Endothelial cell of umbilical vein (primary cell): ENCODE measurements at regions not wholly inside any gene's neighbourhood (a gene's known extent, or its start where the extent isn't known, plus 50 kb on each side); places are given as distances from the start of the nearest gene placed in this dataset.

ENCODE experiments used
- BruUV-seq: library from RNA; stranded (reverse); fragments of 400-500 nt; replicated peaks from 2 replicates; lab custom pipeline; 2021; lab: Mats Ljungman, UMichigan
- CTCF ChIA-PET: fragments of 300-600, 350-600 bp; sonication (Branson Sonifier 250); formaldehyde crosslinking; loops from one replicate; lab custom pipeline; 2021; ENCODE audit warnings: antibody characterized with exemption, inconsistent platforms; lab: Charles Lee
- POLR2A ChIA-PET: fragments of 300-600, 350-600 bp; sonication (Branson Sonifier 250); formaldehyde crosslinking; loops from one replicate; lab custom pipeline; 2021; ENCODE audit warnings: antibody characterized with exemption, inconsistent platforms; lab: Charles Lee
- DNase-seq: peaks from one replicate; pipeline ENCODE4 v3.0.0-alpha.2; 2011; ENCODE audit warnings: low read depth, low spot score
- FAIRE-seq: peaks from 2 replicates; lab custom pipeline; 2011; peaks lifted over from hg19 to GRCh38; lab: Jason Lieb, UNC
- H2AFZ ChIP-seq: 2 replicates; pipeline ENCODE4 v1.6.0; 2012; ENCODE audit warnings: low read depth, low read length, control low read depth, inconsistent platforms
- H3K27ac ChIP-seq: 2 replicates; pipeline ENCODE4 v1.5.1; 2011; ENCODE audit warnings: low read depth, mild to moderate bottlenecking, control low read depth, low read length, moderate library complexity; ENCODE audit not compliant: insufficient read depth
- H3K27me3 ChIP-seq, 2 experiments: 2 replicates each; pipeline versions ENCODE4 v1.6.0 to v1.6.1; 2011; ENCODE audit warnings: low read length in 2 of 2, mixed read lengths in 1 of 2; ENCODE audit not compliant: control insufficient read depth in 2 of 2, insufficient read depth in 2 of 2
- H3K36me3 ChIP-seq, 2 experiments: 2 replicates in 1 of 2; 3 replicates in 1 of 2; pipeline ENCODE4 v1.5.1; 2011; ENCODE audit warnings: low read length in 2 of 2, mild to moderate bottlenecking in 1 of 2, moderate library complexity in 1 of 2; ENCODE audit not compliant: control insufficient read depth in 2 of 2, insufficient read depth in 2 of 2; ENCODE audit errors: extremely low read depth in 1 of 2
- H3K4me1 ChIP-seq: 3 replicates; pipeline ENCODE4 v1.5.1; 2011; ENCODE audit warnings: mild to moderate bottlenecking, low read length; ENCODE audit not compliant: control insufficient read depth, insufficient read depth; ENCODE audit errors: extremely low read depth
- H3K4me2 ChIP-seq: 2 replicates; pipeline ENCODE4 v1.6.1; 2011; ENCODE audit warnings: low read length, control low read depth, mixed read lengths; ENCODE audit not compliant: insufficient read depth
- H3K4me3 ChIP-seq, 3 experiments: fragments of 200-600 bp in 1 of 3; sonication (generic), shearing (Covaris generic) in 1 of 3; replicated peaks in 1 of 3; 2 replicates each; pipeline ENCODE4 v1.5.1; 2011 to 2016; ENCODE audit warnings: control low read depth in 3 of 3, low read length in 3 of 3, mild to moderate bottlenecking in 2 of 3, inconsistent platforms in 1 of 3, low read depth in 1 of 3, moderate library complexity in 1 of 3; ENCODE audit not compliant: insufficient read depth in 1 of 3
- H3K79me2 ChIP-seq: 2 replicates; pipeline ENCODE4 v1.6.0; 2012; ENCODE audit warnings: low read length, inconsistent platforms; ENCODE audit not compliant: control insufficient read depth, insufficient read depth
- H3K9ac ChIP-seq: replicated peaks from 2 replicates; pipeline ENCODE3; 2011; ENCODE audit warnings: low read length, control low read depth; ENCODE audit not compliant: insufficient read depth; ENCODE audit errors: extremely low read depth
- H3K9me1 ChIP-seq: replicated peaks from 3 replicates; pipeline ENCODE4 v1.6.0; 2011; ENCODE audit warnings: mild to moderate bottlenecking, low read length; ENCODE audit not compliant: control insufficient read depth, insufficient read depth; ENCODE audit errors: extremely low read depth
- H3K9me3 ChIP-seq: replicated peaks from 2 replicates; pipeline ENCODE4 v1.5.1; 2012; ENCODE audit warnings: low read length, inconsistent platforms; ENCODE audit not compliant: control insufficient read depth, insufficient read depth
- H4K20me1 ChIP-seq: replicated peaks from 2 replicates; pipeline ENCODE3; 2011; ENCODE audit warnings: mild to moderate bottlenecking, low read length; ENCODE audit not compliant: control insufficient read depth, insufficient read depth; ENCODE audit errors: extremely low read depth
- CTCF ChIP-seq, 2 donors: IDR thresholded peaks; 1 replicate in 1 of 2; 2 replicates in 1 of 2; pipeline ENCODE4 v1.5.1; 2011; ENCODE audit warnings: low read length in 2 of 2, mild to moderate bottlenecking in 2 of 2, moderate library complexity in 2 of 2, control low read depth in 1 of 2, inconsistent platforms in 1 of 2, low read depth in 1 of 2; ENCODE audit not compliant: insufficient read depth in 1 of 2; ENCODE audit errors: extremely low read depth in 1 of 2
- EZH2 ChIP-seq: IDR thresholded peaks from 2 replicates; pipeline ENCODE4 v1.6.1; 2012; ENCODE audit warnings: borderline replicate concordance, low read depth, mild to moderate bottlenecking, moderate library complexity, low read length, inconsistent platforms; ENCODE audit not compliant: severe bottlenecking
- FOS ChIP-seq: IDR thresholded peaks from 2 replicates; pipeline ENCODE4 v1.6.1; 2011; ENCODE audit warnings: mild to moderate bottlenecking, low read length, moderate library complexity, borderline replicate concordance; ENCODE audit not compliant: insufficient read depth
- GATA2 ChIP-seq: IDR thresholded peaks from 2 replicates; pipeline ENCODE4 v1.7.0; 2011; ENCODE audit warnings: low read depth, mild to moderate bottlenecking, moderate library complexity, mixed read lengths, low read length; ENCODE audit not compliant: insufficient read length, insufficient read depth
- JUN ChIP-seq: IDR thresholded peaks from 2 replicates; pipeline ENCODE4 v1.6.1; 2011; ENCODE audit warnings: borderline replicate concordance, low read depth; ENCODE audit not compliant: insufficient read length, insufficient read depth
- MAX ChIP-seq: IDR thresholded peaks from 2 replicates; pipeline ENCODE4 v1.6.1; 2011; ENCODE audit not compliant: insufficient read depth, insufficient read length
- MYC ChIP-seq: IDR thresholded peaks from one replicate; pipeline ENCODE4 v1.6.1; 2011; ENCODE audit warnings: mild to moderate bottlenecking, low read depth, low read length
- POLR2A ChIP-seq: IDR thresholded peaks from 2 replicates; pipeline ENCODE4 v1.6.1; 2012; ENCODE audit warnings: low read depth, mild to moderate bottlenecking, control low read depth, low read length
- POLR2AphosphoS5 ChIP-seq: IDR thresholded peaks from 2 replicates; pipeline ENCODE4 v1.6.1; 2012; ENCODE audit warnings: low read depth, mild to moderate bottlenecking, control low read depth, low read length, moderate library complexity; ENCODE audit not compliant: insufficient read depth
- dilution Hi-C: fragments of 300-500 bp; cut with MboI; formaldehyde crosslinking; loops from one replicate; pipeline ENCODE4 v1.15.0; 2019; ENCODE audit warnings: low sequenced_read_pairs; ENCODE audit not compliant: extremely low pct_ligation_motif_present
- intact Hi-C: fragments of 100-400 bp; cut with micrococcal nuclease; formaldehyde crosslinking; loops from one replicate; pipeline ENCODE4 v1.10.0; 2022

GRCh38 chr4:152062936-152063620 is 302.3 kb upstream of the GATB start:
- no peak overlapping the region for H2AFZ ChIP-seq
- TF ChIP-seq MAX (no peak), CTCF (IDR thresholded peaks at IDR 0.05; ENCODE audit: extremely low read depth in 1 of 2, insufficient read depth in 1 of 2, low read depth in 1 of 2, low read length in 2 of 2) (no peak), FOS (no peak), POLR2AphosphoS5 (no peak), JUN (no peak), EZH2 (no peak), POLR2A (no peak), MYC (no peak), GATA2 (no peak)
- intact Hi-C loops (no loop called here), dilution Hi-C loops (no loop called here)
- FAIRE-seq (no peak), DNase-seq (no peak)
- no TSS peak for BruUV-seq
- H3K36me3 ChIP-seq: no peaks in the 10 kb centered on the region
- no peaks in the 10 kb centered on the region for H3K4me1 ChIP-seq
- H3K4me2 ChIP-seq: no peak overlapping the region
- H3K9me3 ChIP-seq: no peaks in the 10 kb centered on the region
- H3K79me2 ChIP-seq: no peaks in the 10 kb centered on the region
- no peaks in the 10 kb centered on the region for H4K20me1 ChIP-seq
- no peak overlapping the region for H3K9ac ChIP-seq
- H3K9me1 ChIP-seq: no peaks in the 10 kb centered on the region
- ChIA-PET CTCF (interaction anchor here (1.2 to 1.8 kb wide), 2 partner anchors 13 to 18 kb away, joined by 3 to 4 read pairs; no protein-coding TSS in a partner anchor), POLR2A (no interaction called here)
- peaks cover 0 to 5% of the 10 kb centered on the region in 2 experiments for H3K27me3 ChIP-seq
- H3K4me3 ChIP-seq: no peak overlapping the region
- H3K27ac ChIP-seq: no peak overlapping the region
